HepG2 (cell line): ENCODE measurements at regions not wholly inside any gene's neighbourhood (a gene's known extent, or its start where the extent isn't known, plus 50 kb on each side); places are given as distances from the start of the nearest gene placed in this dataset.
"Not testable (repeated sequence)": the region's sequence is repeated elsewhere in the genome, so short reads cannot be mapped to it uniquely, and the experiment has no call there.

ENCODE experiments used
- ARNT ChIP-seq: fragments of 450-650 bp; IDR thresholded peaks from 2 replicates; pipeline ENCODE4 v1.6.1; 2017
- ATF3 ChIP-seq: sonication (generic); formaldehyde crosslinking; IDR thresholded peaks from 2 replicates; pipeline ENCODE4 v1.4.0; 2020; ENCODE audit warnings: missing genetic modification reagents
- HCFC1 ChIP-seq: fragments of 150-350 bp; IDR thresholded peaks from 2 replicates; pipeline ENCODE4 v1.6.1; 2014; ENCODE audit warnings: low read depth, low read length
- POLR2AphosphoS5 ChIP-seq: IDR thresholded peaks from 2 replicates; pipeline ENCODE4 v1.6.1; 2012; ENCODE audit warnings: low read depth, low read length
- ZNF205 ChIP-seq: IDR thresholded peaks from 2 replicates; pipeline ENCODE4 v1.6.1; 2018; ENCODE audit warnings: missing biosample characterization, missing genetic modification reagents
- ZSCAN29 ChIP-seq: sonication (generic); formaldehyde crosslinking; conservative IDR thresholded peaks from 2 replicates; pipeline ENCODE4 v1.4.0; 2020; ENCODE audit warnings: mild to moderate bottlenecking, missing genetic modification reagents

DNA sequence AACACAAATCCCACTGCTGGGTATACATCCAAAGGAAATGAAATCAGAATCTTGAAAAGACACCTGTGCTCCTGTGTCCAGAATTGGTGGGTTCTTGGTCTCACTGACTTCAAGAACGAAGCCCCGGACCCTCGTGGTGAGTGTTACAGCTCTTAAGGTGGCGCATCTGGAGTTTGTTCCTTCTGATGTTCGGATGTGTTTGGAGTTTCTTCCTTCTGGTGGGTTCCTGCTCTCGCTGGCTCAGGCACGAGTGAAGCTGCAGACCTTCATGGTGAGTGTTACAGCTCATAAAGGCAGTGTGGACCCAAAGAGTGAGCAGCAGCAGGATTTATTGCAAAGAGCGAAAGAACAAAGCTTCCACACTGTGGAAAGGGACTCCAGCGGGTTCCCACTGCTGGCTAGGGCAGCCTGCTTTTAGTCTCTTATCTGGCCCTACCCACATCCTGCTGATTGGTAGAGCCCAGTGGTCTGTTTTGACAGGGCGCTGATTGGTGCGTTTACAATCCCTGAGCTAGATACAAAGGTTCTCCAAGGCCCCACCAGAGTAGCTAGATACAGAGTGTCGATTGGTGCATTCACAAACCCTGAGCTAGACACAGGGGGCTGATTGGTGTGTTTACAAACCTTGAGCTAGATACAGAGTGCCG, 80.0 kb upstream of the RGPD4 start:
- not testable (repeated sequence) for TF ChIP-seq ATF3 (CRISPR knock-in tag); POLR2AphosphoS5; ZNF205; HCFC1; ZSCAN29 (CRISPR knock-in tag); ARNT
